IMR-90 (cell line): ENCODE measurements at regions not wholly inside any gene's neighbourhood (a gene's known extent, or its start where the extent isn't known, plus 50 kb on each side); places are given as distances from the start of the nearest gene placed in this dataset.

Experiments
- ATAC-seq: fragments of 200-7000 bp; cut with Tn5 transposase; 2 replicates; pipeline ENCODE4 v1.9.1; 2020; ENCODE audit warnings: low read depth, mild to moderate bottlenecking, moderate library complexity
- BruUV-seq: library from RNA; stranded (reverse); fragments of 400-500 nt; replicated peaks from 2 replicates; lab custom pipeline; 2021; lab: Mats Ljungman, UMichigan
- CTCF ChIA-PET: fragments of 300-600 bp; formaldehyde crosslinking; extraction: SDS; loops from one replicate; lab custom pipeline; 2021; ENCODE audit warnings: antibody characterized with exemption; lab: Yijun Ruan, JAX
- POLR2A ChIA-PET: fragments of 300-600 bp; sonication (Branson Sonifier 250); formaldehyde crosslinking; loops from one replicate; lab custom pipeline; 2022; ENCODE audit warnings: antibody characterized with exemption; ENCODE audit not compliant: unreplicated experiment; lab: Charles Lee
- DNase-seq: peaks from one replicate; pipeline ENCODE4 v3.0.0; 2013
- H2AFZ ChIP-seq: replicated peaks from 2 replicates; pipeline ENCODE3; 2013; ENCODE audit warnings: low read length, mild to moderate bottlenecking; ENCODE audit not compliant: poor library complexity
- H2AK5ac ChIP-seq: 2 replicates; pipeline ENCODE4 v1.6.1; 2013; ENCODE audit warnings: low read depth, low read length, inconsistent platforms
- H2AK9ac ChIP-seq: replicated peaks from 2 replicates; pipeline ENCODE3; 2013; ENCODE audit warnings: mild to moderate bottlenecking, low read depth, low read length, moderate library complexity; ENCODE audit not compliant: poor library complexity
- H2BK120ac ChIP-seq: 2 replicates; pipeline ENCODE4 v1.6.1; 2013; ENCODE audit warnings: low read depth, low read length, inconsistent platforms
- H2BK15ac ChIP-seq: 3 replicates; pipeline ENCODE4 v1.6.1; 2013; ENCODE audit warnings: low read depth, low read length, inconsistent platforms
- H2BK20ac ChIP-seq: 2 replicates; pipeline ENCODE4 v1.6.1; 2013; ENCODE audit warnings: low read depth, mild to moderate bottlenecking, inconsistent platforms, low read length, moderate library complexity
- H2BK5ac ChIP-seq: 2 replicates; pipeline ENCODE4 v1.6.1; 2013; ENCODE audit warnings: mild to moderate bottlenecking, low read depth, low read length, inconsistent platforms; ENCODE audit not compliant: poor library complexity, severe bottlenecking
- H3K14ac ChIP-seq: replicated peaks from 2 replicates; pipeline ENCODE4 v1.6.1; 2013; ENCODE audit warnings: low read depth, low read length, inconsistent platforms
- H3K18ac ChIP-seq: 2 replicates; pipeline ENCODE4 v1.6.1; 2013; ENCODE audit warnings: low read depth, low read length, control low read depth
- H3K23ac ChIP-seq: 2 replicates; pipeline ENCODE4 v1.6.1; 2013; ENCODE audit warnings: low read depth, low read length, inconsistent platforms
- H3K27ac ChIP-seq: 2 replicates; pipeline ENCODE4 v1.5.1; 2013; ENCODE audit warnings: mild to moderate bottlenecking, control low read depth, low read length; ENCODE audit not compliant: insufficient read depth
- H3K27me3 ChIP-seq: 2 replicates; pipeline ENCODE4 v1.6.1; 2013; ENCODE audit warnings: low read length; ENCODE audit not compliant: control insufficient read depth, insufficient read depth
- H3K36me3 ChIP-seq: 2 replicates; pipeline ENCODE4 v1.6.1; 2013; ENCODE audit warnings: low read length, mixed read lengths; ENCODE audit not compliant: control insufficient read depth, insufficient read depth
- H3K4ac ChIP-seq: 2 replicates; pipeline ENCODE4 v1.6.1; 2013; ENCODE audit warnings: low read depth, low read length, inconsistent platforms
- H3K4me1 ChIP-seq: 2 replicates; pipeline ENCODE4 v1.6.1; 2013; ENCODE audit warnings: low read length, mixed read lengths; ENCODE audit not compliant: control insufficient read depth, insufficient read depth
- H3K4me2 ChIP-seq: 2 replicates; pipeline ENCODE4 v1.6.1; 2013; ENCODE audit warnings: low read depth, mild to moderate bottlenecking, control low read depth, low read length, moderate library complexity
- H3K4me3 ChIP-seq: 2 replicates; pipeline ENCODE4 v1.5.1; 2013; ENCODE audit warnings: low read depth, mild to moderate bottlenecking, control low read depth, low read length, moderate library complexity; ENCODE audit not compliant: insufficient read depth
- H3K56ac ChIP-seq: 2 replicates; pipeline ENCODE4 v1.6.1; 2013; ENCODE audit warnings: low read length, inconsistent platforms; ENCODE audit not compliant: insufficient read depth; ENCODE audit errors: extremely low read depth
- H3K79me1 ChIP-seq, 2 experiments: 2 replicates each; pipeline ENCODE4 v1.6.1; 2013; ENCODE audit warnings: low read length in 2 of 2, inconsistent platforms in 1 of 2, low read depth in 1 of 2
- H3K9ac ChIP-seq: 2 replicates; pipeline ENCODE4 v1.6.1; 2013; ENCODE audit warnings: low read depth, low read length, control low read depth
- H3K9me1 ChIP-seq: 2 replicates; pipeline ENCODE4 v1.6.1; 2013; ENCODE audit warnings: low read length, inconsistent platforms; ENCODE audit not compliant: insufficient read depth
- H3K9me3 ChIP-seq: 2 replicates; pipeline ENCODE4 v1.6.1; 2013; ENCODE audit warnings: low read length; ENCODE audit not compliant: control insufficient read depth, insufficient read depth
- H4K20me1 ChIP-seq: 2 replicates; pipeline ENCODE4 v1.6.1; 2013; ENCODE audit warnings: low read length, inconsistent platforms; ENCODE audit not compliant: insufficient read depth
- H4K5ac ChIP-seq: 2 replicates; pipeline ENCODE4 v1.6.1; 2013; ENCODE audit warnings: mild to moderate bottlenecking, low read depth, low read length, control low read depth
- H4K8ac ChIP-seq, 2 experiments: 2 replicates each; pipeline ENCODE4 v1.6.1; 2013; ENCODE audit warnings: low read depth in 2 of 2, low read length in 2 of 2, control low read depth in 1 of 2, inconsistent platforms in 1 of 2
- H4K91ac ChIP-seq: 2 replicates; pipeline ENCODE4 v1.6.1; 2013; ENCODE audit warnings: low read depth, low read length, inconsistent platforms; ENCODE audit not compliant: insufficient read depth
- CTCF ChIP-seq: conservative IDR thresholded peaks from 2 replicates; pipeline ENCODE4 v1.5.1; 2012; ENCODE audit warnings: mild to moderate bottlenecking, low read depth, low read length, improper control_type of control experiment
- ELK1 ChIP-seq: fragments of 150-350 bp; IDR thresholded peaks from 2 replicates; pipeline ENCODE4 v1.6.1; 2016; ENCODE audit warnings: low read depth, mild to moderate bottlenecking, low read length, moderate library complexity, borderline replicate concordance
- FOS ChIP-seq: fragments of 150-350 bp; IDR thresholded peaks from 2 replicates; pipeline ENCODE4 v1.6.1; 2016; ENCODE audit warnings: low read depth, low read length
- RFX5 ChIP-seq: IDR thresholded peaks from 2 replicates; pipeline ENCODE4 v1.8.0; 2012; ENCODE audit warnings: low read depth, mild to moderate bottlenecking, low read length, moderate library complexity
- SMC3 ChIP-seq: fragments of 150-350 bp; IDR thresholded peaks from 2 replicates; pipeline ENCODE4 v1.6.1; 2016; ENCODE audit warnings: low read depth, mild to moderate bottlenecking, antibody characterized with exemption, low read length, moderate library complexity
- WGBS, 2 experiments: methylation state at CpG; one replicate each; pipeline versions ENCODE4 v1.1.5 to v1.1.7; 2013; ENCODE audit warnings: missing lambda C conversion rate in 2 of 2; ENCODE audit not compliant: insufficient read length in 1 of 2; ENCODE audit errors: extremely low coverage in 2 of 2; 5-methylcytosine and 5-hydroxymethylcytosine counted together
- dilution Hi-C: fragments of 300-500 bp; cut with HindIII; formaldehyde crosslinking; loops from one replicate; pipeline ENCODE4 v1.14.3; 2018; ENCODE audit warnings: low sequenced_read_pairs; ENCODE audit not compliant: unreplicated experiment
- in situ Hi-C: fragments of 300-500 bp; cut with MboI; formaldehyde crosslinking; loops from 3 replicates; pipeline ENCODE4 v1.14.3; 2019; ENCODE audit warnings: low sequenced_read_pairs, inconsistent platforms, mixed read lengths
- intact Hi-C: fragments of 100-400 bp; cut with micrococcal nuclease; formaldehyde crosslinking; loops from 2 replicates; pipeline ENCODE4 v1.10.0; 2022

DNA sequence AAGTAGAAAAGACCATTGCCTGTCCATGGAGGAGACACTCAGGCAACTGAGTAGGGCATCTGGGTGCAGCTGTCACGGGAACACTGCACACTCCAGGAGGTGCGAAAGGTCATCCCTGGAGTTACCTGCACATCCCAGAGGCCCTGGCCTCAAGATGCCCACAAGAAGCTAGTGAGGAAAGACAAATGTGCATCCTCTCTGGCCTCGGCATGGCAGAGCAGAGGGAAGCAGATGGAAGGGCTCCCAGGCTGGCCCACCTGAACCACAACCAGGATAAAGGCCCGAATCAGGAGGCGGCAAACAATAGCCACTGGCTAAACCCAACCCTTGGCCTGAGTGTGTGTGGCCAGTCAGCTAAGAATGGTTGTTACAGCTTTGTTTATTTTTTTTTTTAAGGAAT lies 231.7 kb downstream of the SYK start:
- H3K4me1 ChIP-seq: peaks cover 12% of the 10 kb centered on the region
- H2AK5ac ChIP-seq: no peak overlapping the region; the same call in none of the 2 replicates
- no peak overlapping the region; the same call in 1 of the 2 replicates for H4K91ac ChIP-seq
- no peak overlapping the region for H2AK9ac ChIP-seq
- WGBS, 2 experiments: 100% methylated on average over 3 of the region's 5 CpGs; no CpG with 5 or more reads in 1 of the 2 experiments
- dilution Hi-C loops: no loop called here
- in situ Hi-C loops: no loop called here
- H3K27me3 ChIP-seq: no peaks in the 10 kb centered on the region
- H3K9me1 ChIP-seq: peaks cover 7% of the 10 kb centered on the region; the same call in 1 of the 2 replicates
- H2BK120ac ChIP-seq: no peak overlapping the region
- H3K4me3 ChIP-seq: no peak overlapping the region
- H3K4ac ChIP-seq: peak overlapping the region; percentile 47
- no peak overlapping the region for H2BK5ac ChIP-seq
- ATAC-seq (no peak), DNase-seq (no peak)
- no peak overlapping the region for H3K27ac ChIP-seq
- no peak overlapping the region for H2BK15ac ChIP-seq
- no peak overlapping the region for H3K56ac ChIP-seq
- no peak overlapping the region for H3K23ac ChIP-seq
- 0 out of 2 replicates have a peak overlapping the region, but pooled peaks have one; percentile 10 for H2BK20ac ChIP-seq
- BruUV-seq: no TSS peak
- H3K4me2 ChIP-seq: no peak overlapping the region
- no peak overlapping the region for H4K5ac ChIP-seq
- H3K18ac ChIP-seq: no peak overlapping the region
- no peak overlapping the region for H3K9ac ChIP-seq
- H2AFZ ChIP-seq: peak overlapping the region; percentile 5
- POLR2A ChIA-PET: no interaction called here
- H3K9me3 ChIP-seq: peaks cover 4% of the 10 kb centered on the region; the same call in 1 of the 2 replicates
- no peaks in the 10 kb centered on the region for H4K20me1 ChIP-seq
- CTCF ChIA-PET: interaction anchor here (0.6 to 1.0 kb wide), 3 partner anchors 116 to 118 kb away, joined by 3 to 4 read pairs (median 4); no protein-coding TSS in a partner anchor
- H3K79me1 ChIP-seq: peaks cover 0 to under 1% of the 10 kb centered on the region in 2 experiments; a peak in 2 of 4 replicates
- H4K8ac ChIP-seq: no peak overlapping the region
- H3K14ac ChIP-seq: no peak overlapping the region
- intact Hi-C loops: loop anchor here (2.0 kb wide), 1 partner anchor 66 kb away; no protein-coding TSS in a partner anchor
- H3K36me3 ChIP-seq: no peaks in the 10 kb centered on the region
- TF ChIP-seq FOS (no peak), CTCF (no peak), SMC3 (no peak), RFX5 (no peak), ELK1 (no peak)
